ENCODE measurements at regions not wholly inside any gene's neighbourhood (a gene's known extent, or its start where the extent isn't known, plus 50 kb on each side); places are given as distances from the start of the nearest gene placed in this dataset.

DNA sequence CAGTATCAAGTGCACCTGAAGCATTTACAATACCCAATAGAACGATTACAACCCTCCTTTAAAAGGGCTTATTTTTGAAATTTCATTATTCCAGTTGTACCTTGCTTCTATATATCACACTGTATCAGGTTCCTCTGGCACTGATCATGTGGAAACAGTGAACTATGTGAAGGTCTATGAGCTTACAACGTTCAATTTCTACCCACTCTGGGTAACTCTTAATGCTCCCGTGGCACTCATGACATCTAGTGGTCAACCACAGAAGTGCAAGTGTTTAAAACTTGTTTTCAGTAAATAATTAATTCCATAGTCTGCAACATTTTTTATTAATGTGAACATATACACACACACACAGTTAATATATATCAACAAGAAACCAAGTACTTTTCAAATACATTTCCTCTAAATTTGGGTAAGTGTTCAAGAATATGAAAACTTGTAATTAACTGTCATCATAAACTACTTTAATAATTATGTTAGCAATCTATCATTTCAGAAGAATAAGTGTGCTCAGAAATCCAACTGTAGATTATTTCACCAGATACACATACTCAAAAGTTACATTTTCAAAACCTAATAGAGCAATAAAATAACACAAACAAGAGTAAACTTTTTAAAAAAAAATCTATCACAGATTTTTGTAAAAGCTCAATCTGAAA, 61.0 kb downstream of the MPP7 start:
- Histone ChIP-seq H3K4me1 (ENCODE audit: control insufficient read depth in 2 of 3, insufficient read depth in 2 of 3, low read depth in 1 of 3, low read length in 3 of 3) (peaks cover 0 to 2% (median 0%) of the 10 kb centered on the region in 3 donors), H3K27ac (ENCODE audit: low read depth in 2 of 2, low read length in 2 of 2) (no peak overlapping the region), H3K36me3 (ENCODE audit: control insufficient read depth in 2 of 3, insufficient read depth in 3 of 3, low read length in 3 of 3) (no peaks in the 10 kb centered on the region), H3K27me3 (ENCODE audit: control insufficient read depth, insufficient read depth, low read length) (no peaks in the 10 kb centered on the region), H3K4me3 (ENCODE audit: low read length in 3 of 3) (no peak overlapping the region), H3K9ac (ENCODE audit: low read length in 3 of 3) (no peak overlapping the region), H3K9me3 (ENCODE audit: control insufficient read depth in 2 of 3, insufficient read depth in 1 of 3, low read length in 3 of 3) (no peaks in the 10 kb centered on the region)
- intact Hi-C loops (cut with DNase I), result no loop called here
- DNase-seq (peak in 3 of 5 donors; percentile 23 to 81 (median 74)), FAIRE-seq (peak; percentile 96)
- TF ChIP-seq, protein P1, sequence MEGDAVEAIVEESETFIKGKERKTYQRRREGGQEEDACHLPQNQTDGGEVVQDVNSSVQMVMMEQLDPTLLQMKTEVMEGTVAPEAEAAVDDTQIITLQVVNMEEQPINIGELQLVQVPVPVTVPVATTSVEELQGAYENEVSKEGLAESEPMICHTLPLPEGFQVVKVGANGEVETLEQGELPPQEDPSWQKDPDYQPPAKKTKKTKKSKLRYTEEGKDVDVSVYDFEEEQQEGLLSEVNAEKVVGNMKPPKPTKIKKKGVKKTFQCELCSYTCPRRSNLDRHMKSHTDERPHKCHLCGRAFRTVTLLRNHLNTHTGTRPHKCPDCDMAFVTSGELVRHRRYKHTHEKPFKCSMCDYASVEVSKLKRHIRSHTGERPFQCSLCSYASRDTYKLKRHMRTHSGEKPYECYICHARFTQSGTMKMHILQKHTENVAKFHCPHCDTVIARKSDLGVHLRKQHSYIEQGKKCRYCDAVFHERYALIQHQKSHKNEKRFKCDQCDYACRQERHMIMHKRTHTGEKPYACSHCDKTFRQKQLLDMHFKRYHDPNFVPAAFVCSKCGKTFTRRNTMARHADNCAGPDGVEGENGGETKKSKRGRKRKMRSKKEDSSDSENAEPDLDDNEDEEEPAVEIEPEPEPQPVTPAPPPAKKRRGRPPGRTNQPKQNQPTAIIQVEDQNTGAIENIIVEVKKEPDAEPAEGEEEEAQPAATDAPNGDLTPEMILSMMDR (IDR thresholded peaks at IDR 0.05; ENCODE audit: borderline replicate concordance, extremely low read depth, insufficient read depth), result peak; percentile 90

DNA sequence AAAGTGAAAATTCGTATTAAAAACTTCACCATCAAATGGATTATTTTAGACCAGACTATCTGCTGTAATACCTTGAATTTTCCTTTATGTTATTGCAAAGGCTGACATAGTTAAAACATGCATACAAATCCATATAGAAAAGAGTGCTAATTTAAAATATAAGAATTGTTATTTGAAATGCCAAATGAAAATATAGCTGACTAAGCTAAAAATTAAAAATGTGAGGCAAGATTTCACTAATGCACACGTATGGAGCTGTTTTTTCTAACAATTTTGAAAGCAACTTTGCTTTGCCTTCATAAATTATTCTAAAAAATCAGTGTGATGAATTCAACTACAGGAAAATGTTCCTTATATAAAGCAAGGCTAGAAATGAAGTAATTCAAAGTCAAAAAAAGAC, 62.5 kb downstream of the MPP7 start:
- intact Hi-C loops (cut with DNase I), result no loop called here
- H3K4me1 ChIP-seq (ENCODE audit: control insufficient read depth in 2 of 3, insufficient read depth in 2 of 3, low read depth in 1 of 3, low read length in 3 of 3), result peaks cover 0 to 2% (median 0%) of the 10 kb centered on the region in 3 donors
- no peak for DNase-seq

DNA sequence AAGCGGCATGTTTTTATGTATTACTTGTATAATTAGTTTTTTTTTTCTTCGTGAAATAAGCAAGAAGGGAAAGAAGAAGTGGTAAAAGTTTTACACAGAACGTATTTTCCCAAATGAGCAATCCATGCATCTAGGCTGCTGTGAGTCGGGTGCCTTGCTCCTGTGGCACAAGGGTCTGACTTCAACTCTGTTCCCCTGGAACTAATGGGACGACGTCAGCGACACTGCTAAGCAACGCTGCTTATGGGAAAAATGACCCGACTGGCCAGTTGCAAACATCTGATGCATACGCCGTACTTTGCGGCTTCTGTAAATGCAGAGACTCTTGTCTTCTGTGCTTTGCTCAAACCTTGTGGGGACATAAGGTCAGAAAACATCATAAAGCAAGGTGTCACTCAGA, 66.3 kb downstream of the MPP7 start:
- Histone ChIP-seq H3K27me3 (ENCODE audit: control insufficient read depth, insufficient read depth, low read length) (no peaks in the 10 kb centered on the region), H3K36me3 (ENCODE audit: control insufficient read depth in 2 of 3, insufficient read depth in 3 of 3, low read length in 3 of 3) (no peaks in the 10 kb centered on the region), H3K9ac (ENCODE audit: low read length in 3 of 3) (no peak overlapping the region), H3K9me3 (ENCODE audit: control insufficient read depth in 2 of 3, insufficient read depth in 1 of 3, low read length in 3 of 3) (no peaks in the 10 kb centered on the region), H3K27ac (ENCODE audit: low read depth in 2 of 2, low read length in 2 of 2) (no peak overlapping the region), H3K4me1 (ENCODE audit: control insufficient read depth in 2 of 3, insufficient read depth in 2 of 3, low read depth in 1 of 3, low read length in 3 of 3) (peaks cover 0 to under 1% (median 0%) of the 10 kb centered on the region in 3 donors), H3K4me3 (ENCODE audit: low read length in 3 of 3) (no peak overlapping the region)
- FAIRE-seq (no peak), DNase-seq (peak in 3 of 5 donors; percentile 15 to 59 (median 48))
- intact Hi-C loops (cut with DNase I), result no loop called here
- TF ChIP-seq, protein P1 (IDR thresholded peaks at IDR 0.05; ENCODE audit: borderline replicate concordance, extremely low read depth, insufficient read depth), result no peak

More for the DNA sequence above, 62.5 kb downstream of the MPP7 start:
- Histone ChIP-seq H3K9ac (ENCODE audit: low read length in 3 of 3) (no peak overlapping the region), H3K36me3 (ENCODE audit: control insufficient read depth in 2 of 3, insufficient read depth in 3 of 3, low read length in 3 of 3) (no peaks in the 10 kb centered on the region), H3K9me3 (ENCODE audit: control insufficient read depth in 2 of 3, insufficient read depth in 1 of 3, low read length in 3 of 3) (no peaks in the 10 kb centered on the region), H3K27ac (ENCODE audit: low read depth in 2 of 2, low read length in 2 of 2) (no peak overlapping the region), H3K27me3 (ENCODE audit: control insufficient read depth, insufficient read depth, low read length) (no peaks in the 10 kb centered on the region), H3K4me3 (ENCODE audit: low read length in 3 of 3) (no peak overlapping the region)
- TF ChIP-seq, protein P1 (IDR thresholded peaks at IDR 0.05; ENCODE audit: borderline replicate concordance, extremely low read depth, insufficient read depth), result no peak
- no peak for FAIRE-seq
